Uterus (tissue), 3 donors: ENCODE measurements at regions not wholly inside any gene's neighbourhood (a gene's known extent, or its start where the extent isn't known, plus 50 kb on each side); places are given as distances from the start of the nearest gene placed in this dataset.

Source experiments
- DNase-seq, 2 donors: peaks; one replicate each; pipeline ENCODE4 v3.0.0-alpha.2; 2019 to 2020
- H3K27ac ChIP-seq, 2 donors: fragments of 200-600 bp; sonication (generic); 1 replicate in 1 of 2; 2 replicates in 1 of 2; pipeline ENCODE4 v1.5.1; 2016 to 2018
- H3K27me3 ChIP-seq, 2 donors: fragments of 200-600 bp; sonication (generic); one replicate each; pipeline ENCODE4 v1.5.1; 2018 to 2019; ENCODE audit warnings: control low read depth in 1 of 2
- H3K36me3 ChIP-seq, 2 donors: fragments of 200-600 bp; sonication (generic); one replicate each; pipeline ENCODE4 v1.5.1; 2019; ENCODE audit warnings: control low read depth in 1 of 2
- H3K4me1 ChIP-seq, 2 donors: fragments of 200-600 bp; sonication (generic); one replicate each; pipeline ENCODE4 v1.5.1; 2018 to 2019; ENCODE audit warnings: control low read depth in 1 of 2
- H3K4me3 ChIP-seq, 2 donors: fragments of 200-600 bp; sonication (generic); 1 replicate in 1 of 2; 2 replicates in 1 of 2; pipeline ENCODE4 v1.5.1; 2018 to 2019; ENCODE audit warnings: mild to moderate bottlenecking in 1 of 2
- H3K9me3 ChIP-seq, 2 donors: fragments of 200-600 bp; sonication (generic); one replicate each; pipeline ENCODE4 v1.5.1; 2019; ENCODE audit warnings: control low read depth in 1 of 2
- CTCF ChIP-seq, 4 experiments: fragments of 200-600 bp in 2 of 4; fragments of 450-650 bp in 2 of 4; sonication (generic) in 2 of 4; IDR thresholded peaks; one replicate each; pipeline ENCODE4 v1.5.1; 2016 to 2019; ENCODE audit warnings: antibody characterized with exemption in 4 of 4, mild to moderate bottlenecking in 2 of 4, moderate library complexity in 1 of 4
- POLR2A ChIP-seq, 2 donors: fragments of 450-650 bp; IDR thresholded peaks; one replicate each; pipeline ENCODE4 v1.6.1; 2016; ENCODE audit warnings: antibody characterized with exemption in 2 of 2, mild to moderate bottlenecking in 1 of 2, moderate library complexity in 1 of 2
- intact Hi-C: fragments of 100-400 bp; cut with DNase I; formaldehyde crosslinking; loops from one replicate; pipeline ENCODE4 v1.15.1; 2023; ENCODE audit warnings: low total_unique reads
- donor health status: DM: yes; HTN: yes; CAD: no.

GRCh38 chr4:182074810-182075209 is 168.4 kb upstream of the TENM3 start:
- no peak for DNase-seq
- H3K27ac ChIP-seq = no peak overlapping the region
- H3K9me3 ChIP-seq = no peaks in the 10 kb centered on the region
- no peaks in the 10 kb centered on the region for H3K4me1 ChIP-seq
- TF ChIP-seq CTCF (IDR thresholded peaks at IDR 0.05) (no peak), POLR2A (IDR thresholded peaks at IDR 0.05) (no peak)
- H3K27me3 ChIP-seq = no peaks in the 10 kb centered on the region
- intact Hi-C loops = no loop called here
- no peak overlapping the region for H3K4me3 ChIP-seq
- no peaks in the 10 kb centered on the region for H3K36me3 ChIP-seq

GRCh38 chr4:182082910-182083309 is 160.3 kb upstream of the TENM3 start:
- no peak for DNase-seq
- H3K4me1 ChIP-seq = no peaks in the 10 kb centered on the region
- no peaks in the 10 kb centered on the region for H3K27me3 ChIP-seq
- no peaks in the 10 kb centered on the region for H3K36me3 ChIP-seq
- no peak overlapping the region for H3K4me3 ChIP-seq
- no peaks in the 10 kb centered on the region for H3K9me3 ChIP-seq
- H3K27ac ChIP-seq = no peak overlapping the region
- intact Hi-C loops = no loop called here
- no peak for TF ChIP-seq POLR2A (IDR thresholded peaks at IDR 0.05)
- TF ChIP-seq CTCF (IDR thresholded peaks at IDR 0.05) = no peak

- TF ChIP-seq POLR2A (IDR thresholded peaks at IDR 0.05) (no peak), CTCF (IDR thresholded peaks at IDR 0.05) (no peak)
- Histone ChIP-seq H3K27ac (no peak overlapping the region), H3K4me3 (no peak overlapping the region), H3K36me3 (no peaks in the 10 kb centered on the region), H3K27me3 (no peaks in the 10 kb centered on the region), H3K4me1 (no peaks in the 10 kb centered on the region), H3K9me3 (no peaks in the 10 kb centered on the region)
- DNase-seq = no peak
- intact Hi-C loops = no loop called here
Observed at GRCh38 chr4:182083671-182084410, 159.4 kb upstream of the TENM3 start.

GRCh38 chr4:182085051-182085480 is 158.1 kb upstream of the TENM3 start:
- no peak for TF ChIP-seq CTCF (IDR thresholded peaks at IDR 0.05)
- no peak for TF ChIP-seq POLR2A (IDR thresholded peaks at IDR 0.05)
- intact Hi-C loops = no loop called here
- Histone ChIP-seq H3K4me1 (no peaks in the 10 kb centered on the region), H3K27ac (no peak overlapping the region), H3K36me3 (no peaks in the 10 kb centered on the region), H3K27me3 (no peaks in the 10 kb centered on the region), H3K4me3 (no peak overlapping the region), H3K9me3 (no peaks in the 10 kb centered on the region)
- no peak for DNase-seq

- TF ChIP-seq CTCF (IDR thresholded peaks at IDR 0.05) (no peak), POLR2A (IDR thresholded peaks at IDR 0.05) (no peak)
- no peaks in the 10 kb centered on the region for H3K9me3 ChIP-seq
Observed at GRCh38 chr4:182089326-182089725, 153.9 kb upstream of the TENM3 start.

More at GRCh38 chr4:182089326-182089725, 153.9 kb upstream of the TENM3 start:
- Histone ChIP-seq H3K4me3 (no peak overlapping the region), H3K27me3 (no peaks in the 10 kb centered on the region), H3K27ac (no peak overlapping the region), H3K36me3 (no peaks in the 10 kb centered on the region), H3K4me1 (no peaks in the 10 kb centered on the region)
- DNase-seq = no peak
- intact Hi-C loops = no loop called here
